Embryonic facial prominence (tissue), 1 donor: ENCODE measurements at regions not wholly inside any gene's neighbourhood (a gene's known extent, or its start where the extent isn't known, plus 50 kb on each side); places are given as distances from the start of the nearest gene placed in this dataset.
"Not testable (repeated sequence)": the region's sequence is repeated elsewhere in the genome, so short reads cannot be mapped to it uniquely, and the experiment has no call there.

Source experiments
- DNase-seq: peaks from one replicate; pipeline ENCODE4 v3.0.0-alpha.2; 2016; ENCODE audit errors: extremely low spot score

- no peak for DNase-seq
These were observed 419.4 kb upstream of the MIR17HG start for GRCh38 chr13:90928109-90928508.

GRCh38 chr13:90933097-90933826 lies 414.2 kb upstream of the MIR17HG start:
- DNase-seq: no peak

- DNase-seq: no peak
These were observed 412.7 kb upstream of the MIR17HG start for GRCh38 chr13:90934741-90935140.

GRCh38 chr13:90938848-90939247 lies 408.6 kb upstream of the MIR17HG start:
- DNase-seq: no peak

- no peak for DNase-seq
These were observed 403.5 kb upstream of the MIR17HG start for GRCh38 chr13:90943946-90944345.

GRCh38 chr13:90945146-90945545 lies 402.3 kb upstream of the MIR17HG start:
- not testable (repeated sequence) for DNase-seq

GRCh38 chr13:90946125-90946524 lies 401.4 kb upstream of the MIR17HG start:
- DNase-seq: not testable (repeated sequence)

- DNase-seq: no peak
These were observed 399.5 kb upstream of the MIR17HG start for GRCh38 chr13:90947976-90948375.

- DNase-seq: no peak
These were observed 397.3 kb upstream of the MIR17HG start for GRCh38 chr13:90950160-90950559.

GRCh38 chr13:90951663-90952062 lies 395.8 kb upstream of the MIR17HG start:
- DNase-seq: no peak

GRCh38 chr13:90952326-90952725 lies 395.2 kb upstream of the MIR17HG start:
- no peak for DNase-seq

GRCh38 chr13:90954605-90955195 lies 392.8 kb upstream of the MIR17HG start:
- no peak for DNase-seq

GRCh38 chr13:90956031-90956430 lies 391.5 kb upstream of the MIR17HG start:
- DNase-seq: no peak

- DNase-seq: no peak
These were observed 388.6 kb upstream of the MIR17HG start for GRCh38 chr13:90958866-90959265.

- no peak for DNase-seq
These were observed 379.2 kb upstream of the MIR17HG start for GRCh38 chr13:90968166-90968904.

GRCh38 chr13:90974249-90974975 lies 373.1 kb upstream of the MIR17HG start:
- DNase-seq: no peak

- no peak for DNase-seq
These were observed 368.4 kb upstream of the MIR17HG start for GRCh38 chr13:90979059-90979458.

GRCh38 chr13:90984756-90985155 lies 362.7 kb upstream of the MIR17HG start:
- DNase-seq: no peak

- DNase-seq: no peak
These were observed 352.5 kb upstream of the MIR17HG start for GRCh38 chr13:90995001-90995400.

GRCh38 chr13:90995614-90996013 lies 351.9 kb upstream of the MIR17HG start:
- no peak for DNase-seq

- no peak for DNase-seq
These were observed 349.5 kb upstream of the MIR17HG start for GRCh38 chr13:90997951-90998350.

- DNase-seq: no peak
These were observed 348.1 kb upstream of the MIR17HG start for GRCh38 chr13:90999401-90999800.
